ENCODE measurements at regions not wholly inside any gene's neighbourhood (a gene's known extent, or its start where the extent isn't known, plus 50 kb on each side); places are given as distances from the start of the nearest gene placed in this dataset.

GRCh38 chr2:215498431-215498830, 62.6 kb upstream of the FN1 start (continued):
- TF ChIP-seq ZBTB44 (CRISPR knock-in tag; IDR thresholded peaks at IDR 0.05) (no peak), MIER3 (CRISPR knock-in tag; IDR thresholded peaks at IDR 0.05; ENCODE audit: borderline replicate concordance) (peak; percentile 83; the same call in 1 of the 2 replicates), PBX2 (CRISPR knock-in tag; IDR thresholded peaks at IDR 0.05) (no peak), ZNF224 (CRISPR knock-in tag; IDR thresholded peaks at IDR 0.05) (no peak), ZNF770 (CRISPR knock-in tag; IDR thresholded peaks at IDR 0.05) (no peak), ZNF790 (CRISPR knock-in tag; IDR thresholded peaks at IDR 0.05; ENCODE audit: borderline replicate concordance) (no peak), ZNF646 (CRISPR knock-in tag; IDR thresholded peaks at IDR 0.05) (0 out of 2 replicates have a peak, but pooled peaks have one; percentile 48), TBL1XR1 (IDR thresholded peaks at IDR 0.05; ENCODE audit: borderline replicate concordance, low read length, partially characterized antibody) (no peak), SALL1 (CRISPR knock-in tag; IDR thresholded peaks at IDR 0.05) (peak; percentile 84), ETS1 (CRISPR knock-in tag; IDR thresholded peaks at IDR 0.05) (no peak), KLF13 (CRISPR knock-in tag; IDR thresholded peaks at IDR 0.05) (no peak)
- TF ChIP-seq, protein P1, sequence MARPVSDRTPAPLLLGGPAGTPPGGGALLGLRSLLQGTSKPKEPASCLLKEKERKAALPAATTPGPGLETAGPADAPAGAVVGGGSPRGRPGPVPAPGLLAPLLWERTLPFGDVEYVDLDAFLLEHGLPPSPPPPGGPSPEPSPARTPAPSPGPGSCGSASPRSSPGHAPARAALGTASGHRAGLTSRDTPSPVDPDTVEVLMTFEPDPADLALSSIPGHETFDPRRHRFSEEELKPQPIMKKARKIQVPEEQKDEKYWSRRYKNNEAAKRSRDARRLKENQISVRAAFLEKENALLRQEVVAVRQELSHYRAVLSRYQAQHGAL (CRISPR knock-in tag; IDR thresholded peaks at IDR 0.05; ENCODE audit: not compliant biosample characterization), result no peak

Data from HepG2 (cell line).